Adrenal gland (tissue), 9 donors: ENCODE measurements at regions not wholly inside any gene's neighbourhood (a gene's known extent, or its start where the extent isn't known, plus 50 kb on each side); places are given as distances from the start of the nearest gene placed in this dataset.

Experiments used
- DNase-seq, 7 donors: peaks; one replicate each; pipeline ENCODE4 v3.0.0-alpha.2; 2019 to 2020
- H3K27ac ChIP-seq, 5 donors: fragments of 200-600 bp; sonication (generic) in 4 of 5; 1 replicate in 3 of 5; 2 replicates in 2 of 5; pipeline versions ENCODE4 v1.5.1 to v1.8.0; 2016 to 2020; ENCODE audit warnings: mild to moderate bottlenecking in 1 of 5
- H3K27me3 ChIP-seq: fragments of 200-600 bp; 2 replicates; pipeline ENCODE4 v1.8.0; 2021
- H3K36me3 ChIP-seq, 2 donors: fragments of 200-600 bp; replicated peaks in 1 of 2; 1 replicate in 1 of 2; 2 replicates in 1 of 2; pipeline versions ENCODE4 v1.5.1 to v1.8.0; 2018 to 2022
- H3K4me1 ChIP-seq, 2 donors: fragments of 200-600 bp; replicated peaks in 1 of 2; 1 replicate in 1 of 2; 2 replicates in 1 of 2; pipeline versions ENCODE4 v1.5.1 to v1.8.0; 2018 to 2021
- H3K4me3 ChIP-seq, 4 donors: fragments of 200-600 bp; sonication (generic) in 3 of 4; one replicate each; pipeline ENCODE4 v1.5.1; 2016 to 2018
- H3K9me3 ChIP-seq, 3 donors: fragments of 200-600 bp; sonication (generic) in 1 of 3; replicated peaks in 1 of 3; 1 replicate in 2 of 3; 2 replicates in 1 of 3; pipeline versions ENCODE4 v1.5.1 to v1.8.0; 2016 to 2021
- CTCF ChIP-seq, 6 experiments: fragments of 450-650 bp in 4 of 6; fragments of 200-600 bp in 2 of 6; sonication (generic) in 1 of 6; IDR thresholded peaks; 1 replicate in 5 of 6; 2 replicates in 1 of 6; pipeline versions ENCODE4 v1.5.1 to v1.8.0; 2016 to 2021; ENCODE audit warnings: antibody characterized with exemption in 6 of 6, mild to moderate bottlenecking in 2 of 6, moderate library complexity in 1 of 6
- POLR2A ChIP-seq, 2 donors: fragments of 450-650 bp; IDR thresholded peaks; one replicate each; pipeline ENCODE4 v1.6.1; 2017; ENCODE audit warnings: antibody characterized with exemption in 2 of 2, mild to moderate bottlenecking in 2 of 2, moderate library complexity in 1 of 2
- WGBS, 4 donors: extraction: QIAGEN DNeasy Blood & Tissue Kit in 2 of 4; methylation state at CpG; one replicate each; pipeline versions ENCODE4 v1.1.5 to v1.1.7; 2013 to 2017; 5-methylcytosine and 5-hydroxymethylcytosine counted together
- intact Hi-C, 2 donors: fragments of 100-400 bp; cut with DNase I; formaldehyde crosslinking; loops; one replicate each; pipeline versions ENCODE4 v1.14.1 to v1.15.0; 2022 to 2023
- donor health status: healthy with polysubstance abuse.
- donor health status: Bipolar disorder and iron deficiency.
- donor health status: DM: yes; HTN: yes; CAD: no.
- donor health status: DM: no; HTN: no; CAD: no.
- donor health status: DM: no; HTN: no; CAD: no.

- no peaks in the 10 kb centered on the region for H3K9me3 ChIP-seq
- DNase-seq = peak; percentile 55 to 86 (median 71)
- no peaks in the 10 kb centered on the region for H3K27me3 ChIP-seq
- no peaks in the 10 kb centered on the region for H3K4me1 ChIP-seq
- no peak overlapping the region for H3K27ac ChIP-seq
- no peak overlapping the region for H3K4me3 ChIP-seq
- no peak for TF ChIP-seq POLR2A (IDR thresholded peaks at IDR 0.05)
- TF ChIP-seq CTCF (IDR thresholded peaks at IDR 0.05) = no peak
- H3K36me3 ChIP-seq = no peaks in the 10 kb centered on the region
- 29 to 42% (median 40%) methylated on average over 4 of the region's 4 CpGs for WGBS, 4 donors
- intact Hi-C loops = no loop called here
Measured at GRCh38 chr18:51561821-51562220, 364.3 kb upstream of the MEX3C start.

GRCh38 chr18:51562866-51563265, 365.4 kb upstream of the MEX3C start:
- no peak overlapping the region for H3K4me3 ChIP-seq
- no peak for TF ChIP-seq CTCF (IDR thresholded peaks at IDR 0.05)
- H3K4me1 ChIP-seq = no peaks in the 10 kb centered on the region
- H3K27me3 ChIP-seq = no peaks in the 10 kb centered on the region
- intact Hi-C loops = no loop called here
- 74 to 90% (median 86%) methylated on average over 5 of the region's 5 CpGs for WGBS, 4 donors
- no peak for DNase-seq
- H3K36me3 ChIP-seq = no peaks in the 10 kb centered on the region
- no peak overlapping the region for H3K27ac ChIP-seq
- H3K9me3 ChIP-seq = no peaks in the 10 kb centered on the region

GRCh38 chr18:51563396-51563795, 365.9 kb upstream of the MEX3C start:
- TF ChIP-seq POLR2A (IDR thresholded peaks at IDR 0.05) = no peak
- no peak for TF ChIP-seq CTCF (IDR thresholded peaks at IDR 0.05)
- 59 to 64% (median 61%) methylated on average over 6 of the region's 6 CpGs for WGBS, 4 donors
- H3K36me3 ChIP-seq = no peaks in the 10 kb centered on the region
- no peak for DNase-seq
- H3K4me3 ChIP-seq = no peak overlapping the region
- H3K27ac ChIP-seq = no peak overlapping the region
- intact Hi-C loops = no loop called here
- no peaks in the 10 kb centered on the region for H3K4me1 ChIP-seq
- no peaks in the 10 kb centered on the region for H3K27me3 ChIP-seq
- H3K9me3 ChIP-seq = no peaks in the 10 kb centered on the region

GRCh38 chr18:51568151-51568550, 370.7 kb upstream of the MEX3C start:
- no peaks in the 10 kb centered on the region for H3K9me3 ChIP-seq
- no peak for DNase-seq
- H3K27ac ChIP-seq = no peak overlapping the region
- no peaks in the 10 kb centered on the region for H3K4me1 ChIP-seq
- no peaks in the 10 kb centered on the region for H3K36me3 ChIP-seq
- 43 to 59% (median 52%) methylated on average over 1 of the region's 1 CpG for whole genome bisulfite sequencing, 4 donors
- H3K4me3 ChIP-seq = no peak overlapping the region
- H3K27me3 ChIP-seq = no peaks in the 10 kb centered on the region
- TF ChIP-seq POLR2A (IDR thresholded peaks at IDR 0.05) (no peak), CTCF (IDR thresholded peaks at IDR 0.05) (no peak)
- intact Hi-C loops = no loop called here
